ENCODE measurements at regions not wholly inside any gene's neighbourhood (a gene's known extent, or its start where the extent isn't known, plus 50 kb on each side); places are given as distances from the start of the nearest gene placed in this dataset.

DNA sequence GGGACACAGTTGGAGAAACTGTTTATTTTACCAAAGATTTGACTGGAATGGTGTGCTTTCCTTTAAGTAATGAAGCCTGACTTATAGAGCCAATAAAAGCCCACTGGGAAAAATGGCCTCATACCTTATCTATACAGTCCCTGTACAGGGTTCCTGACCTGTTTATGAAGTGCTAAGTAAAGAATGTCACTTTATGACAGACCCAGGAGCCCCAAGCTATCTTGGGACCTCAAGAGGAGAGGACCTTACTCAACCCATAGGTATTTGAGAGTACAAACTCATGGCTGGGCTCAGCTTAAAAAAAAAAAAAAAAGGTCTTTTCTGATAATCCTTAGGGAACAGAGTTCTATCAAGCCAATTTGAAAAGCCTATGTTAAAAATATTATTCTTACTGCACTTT, 1389.3 kb downstream of the RAPGEF2 start (continued):
- TF ChIP-seq, protein P1, sequence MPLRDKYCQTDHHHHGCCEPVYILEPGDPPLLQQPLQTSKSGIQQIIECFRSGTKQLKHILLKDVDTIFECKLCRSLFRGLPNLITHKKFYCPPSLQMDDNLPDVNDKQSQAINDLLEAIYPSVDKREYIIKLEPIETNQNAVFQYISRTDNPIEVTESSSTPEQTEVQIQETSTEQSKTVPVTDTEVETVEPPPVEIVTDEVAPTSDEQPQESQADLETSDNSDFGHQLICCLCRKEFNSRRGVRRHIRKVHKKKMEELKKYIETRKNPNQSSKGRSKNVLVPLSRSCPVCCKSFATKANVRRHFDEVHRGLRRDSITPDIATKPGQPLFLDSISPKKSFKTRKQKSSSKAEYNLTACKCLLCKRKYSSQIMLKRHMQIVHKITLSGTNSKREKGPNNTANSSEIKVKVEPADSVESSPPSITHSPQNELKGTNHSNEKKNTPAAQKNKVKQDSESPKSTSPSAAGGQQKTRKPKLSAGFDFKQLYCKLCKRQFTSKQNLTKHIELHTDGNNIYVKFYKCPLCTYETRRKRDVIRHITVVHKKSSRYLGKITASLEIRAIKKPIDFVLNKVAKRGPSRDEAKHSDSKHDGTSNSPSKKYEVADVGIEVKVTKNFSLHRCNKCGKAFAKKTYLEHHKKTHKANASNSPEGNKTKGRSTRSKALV (CRISPR knock-in tag; IDR thresholded peaks at IDR 0.05) = no peak
- TF ChIP-seq, protein P2, sequence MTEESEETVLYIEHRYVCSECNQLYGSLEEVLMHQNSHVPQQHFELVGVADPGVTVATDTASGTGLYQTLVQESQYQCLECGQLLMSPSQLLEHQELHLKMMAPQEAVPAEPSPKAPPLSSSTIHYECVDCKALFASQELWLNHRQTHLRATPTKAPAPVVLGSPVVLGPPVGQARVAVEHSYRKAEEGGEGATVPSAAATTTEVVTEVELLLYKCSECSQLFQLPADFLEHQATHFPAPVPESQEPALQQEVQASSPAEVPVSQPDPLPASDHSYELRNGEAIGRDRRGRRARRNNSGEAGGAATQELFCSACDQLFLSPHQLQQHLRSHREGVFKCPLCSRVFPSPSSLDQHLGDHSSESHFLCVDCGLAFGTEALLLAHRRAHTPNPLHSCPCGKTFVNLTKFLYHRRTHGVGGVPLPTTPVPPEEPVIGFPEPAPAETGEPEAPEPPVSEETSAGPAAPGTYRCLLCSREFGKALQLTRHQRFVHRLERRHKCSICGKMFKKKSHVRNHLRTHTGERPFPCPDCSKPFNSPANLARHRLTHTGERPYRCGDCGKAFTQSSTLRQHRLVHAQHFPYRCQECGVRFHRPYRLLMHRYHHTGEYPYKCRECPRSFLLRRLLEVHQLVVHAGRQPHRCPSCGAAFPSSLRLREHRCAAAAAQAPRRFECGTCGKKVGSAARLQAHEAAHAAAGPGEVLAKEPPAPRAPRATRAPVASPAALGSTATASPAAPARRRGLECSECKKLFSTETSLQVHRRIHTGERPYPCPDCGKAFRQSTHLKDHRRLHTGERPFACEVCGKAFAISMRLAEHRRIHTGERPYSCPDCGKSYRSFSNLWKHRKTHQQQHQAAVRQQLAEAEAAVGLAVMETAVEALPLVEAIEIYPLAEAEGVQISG (CRISPR knock-in tag; IDR thresholded peaks at IDR 0.05) = no peak
- no peak for TF ChIP-seq ZNF557 (CRISPR knock-in tag; IDR thresholded peaks at IDR 0.05)

DNA sequence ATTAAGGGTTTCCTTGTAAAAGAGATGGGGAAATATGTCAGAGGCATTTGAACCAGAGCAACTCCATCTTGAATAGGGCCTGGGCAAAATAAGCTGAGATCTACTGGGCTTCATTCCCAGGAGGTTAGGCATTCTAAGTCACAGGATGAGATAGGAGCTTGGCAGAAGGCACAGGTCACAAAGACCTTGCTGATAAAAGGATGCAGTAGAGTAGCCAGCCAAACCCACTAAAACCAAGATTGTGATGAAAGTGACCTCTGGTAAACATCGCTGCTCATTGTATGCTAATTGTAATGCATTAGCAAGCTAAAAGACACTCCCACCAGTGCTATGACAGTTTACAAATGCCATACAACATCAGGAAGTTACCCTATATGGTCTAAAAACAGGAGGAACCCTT, 1390.3 kb downstream of the RAPGEF2 start:
- Histone ChIP-seq H3K4me2 (ENCODE audit: low read depth, low read length) (no peak overlapping the region), H3K9ac (ENCODE audit: insufficient read depth, low read depth, low read length) (no peak overlapping the region), H3K9me3 (ENCODE audit: low read length) (peaks cover 7% of the 10 kb centered on the region; the same call in 1 of the 2 replicates), H2AFZ (ENCODE audit: low read length) (no peak overlapping the region), H3K4me3 (replicated peaks in 1 of 3; ENCODE audit: insufficient read depth in 1 of 3, low read depth in 2 of 3, low read length in 3 of 3) (no peak overlapping the region), H3K27ac (ENCODE audit: extremely low read length, insufficient read depth, low read length) (no peak overlapping the region), H3K79me2 (ENCODE audit: insufficient read depth, low read length) (no peaks in the 10 kb centered on the region), H4K20me1 (ENCODE audit: insufficient read depth, low read length) (no peaks in the 10 kb centered on the region), H3K36me3 (replicated peaks in 1 of 2; ENCODE audit: control insufficient read depth in 1 of 2, insufficient read depth in 2 of 2, low read length in 2 of 2) (no peaks in the 10 kb centered on the region), H3K27me3 (ENCODE audit: control insufficient read depth in 1 of 2, insufficient read depth in 2 of 2, low read length in 2 of 2) (no peaks in the 10 kb centered on the region; a peak in 1 of 5 replicates), H3K4me1 (ENCODE audit: insufficient read depth, low read length) (no peaks in the 10 kb centered on the region)
- DNase-seq (ENCODE audit: low spot score) (no peak), FAIRE-seq (no peak), ATAC-seq (no peak)
- in situ Hi-C loops (cut with HindIII; ENCODE audit: extremely low pct_ligation_motif_present, low pct_unique_long_range_greater_than_20kb) (no loop called here), intact Hi-C loops (cut with micrococcal nuclease; ENCODE audit: unreplicated experiment) (no loop called here)
- WGBS (ENCODE audit: low lambda C conversion rate) = 0% methylated on average over 1 of the region's 1 CpG
- CTCF ChIA-PET (ENCODE audit: low intra/inter-chr PET ratio, low total read pairs) = no interaction called here
- BruUV-seq (replicated peaks) = no TSS peak
- POLR2A ChIA-PET = no interaction called here
- TF ChIP-seq JARID2 (CRISPR knock-in tag; IDR thresholded peaks at IDR 0.05; ENCODE audit: insufficient replicate concordance) (no peak), ZNF550 (CRISPR knock-in tag; IDR thresholded peaks at IDR 0.05; ENCODE audit: borderline replicate concordance) (no peak), ZNF296 (CRISPR knock-in tag; conservative IDR thresholded peaks at IDR 0.05) (no peak), ISL2 (CRISPR knock-in tag; IDR thresholded peaks at IDR 0.05) (no peak), REPIN1 (CRISPR knock-in tag; IDR thresholded peaks at IDR 0.05; ENCODE audit: borderline replicate concordance, low read depth) (no peak), ELF3 (CRISPR knock-in tag; IDR thresholded peaks at IDR 0.05) (no peak), SAP130 (CRISPR knock-in tag; IDR thresholded peaks at IDR 0.05; ENCODE audit: low read depth) (no peak), RCOR2 (CRISPR knock-in tag; IDR thresholded peaks at IDR 0.05) (no peak), ZNF556 (CRISPR knock-in tag; IDR thresholded peaks at IDR 0.05; ENCODE audit: borderline replicate concordance) (no peak), PAX8 (CRISPR knock-in tag; IDR thresholded peaks at IDR 0.05; ENCODE audit: borderline replicate concordance) (no peak)
- TF ChIP-seq, protein P3, sequence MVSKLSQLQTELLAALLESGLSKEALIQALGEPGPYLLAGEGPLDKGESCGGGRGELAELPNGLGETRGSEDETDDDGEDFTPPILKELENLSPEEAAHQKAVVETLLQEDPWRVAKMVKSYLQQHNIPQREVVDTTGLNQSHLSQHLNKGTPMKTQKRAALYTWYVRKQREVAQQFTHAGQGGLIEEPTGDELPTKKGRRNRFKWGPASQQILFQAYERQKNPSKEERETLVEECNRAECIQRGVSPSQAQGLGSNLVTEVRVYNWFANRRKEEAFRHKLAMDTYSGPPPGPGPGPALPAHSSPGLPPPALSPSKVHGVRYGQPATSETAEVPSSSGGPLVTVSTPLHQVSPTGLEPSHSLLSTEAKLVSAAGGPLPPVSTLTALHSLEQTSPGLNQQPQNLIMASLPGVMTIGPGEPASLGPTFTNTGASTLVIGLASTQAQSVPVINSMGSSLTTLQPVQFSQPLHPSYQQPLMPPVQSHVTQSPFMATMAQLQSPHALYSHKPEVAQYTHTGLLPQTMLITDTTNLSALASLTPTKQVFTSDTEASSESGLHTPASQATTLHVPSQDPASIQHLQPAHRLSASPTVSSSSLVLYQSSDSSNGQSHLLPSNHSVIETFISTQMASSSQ (IDR thresholded peaks at IDR 0.05; ENCODE audit: low read depth) = no peak
- TF ChIP-seq, protein P3 (CRISPR knock-in tag; IDR thresholded peaks at IDR 0.05; ENCODE audit: borderline replicate concordance) = no peak
- TF ChIP-seq, protein P4, sequence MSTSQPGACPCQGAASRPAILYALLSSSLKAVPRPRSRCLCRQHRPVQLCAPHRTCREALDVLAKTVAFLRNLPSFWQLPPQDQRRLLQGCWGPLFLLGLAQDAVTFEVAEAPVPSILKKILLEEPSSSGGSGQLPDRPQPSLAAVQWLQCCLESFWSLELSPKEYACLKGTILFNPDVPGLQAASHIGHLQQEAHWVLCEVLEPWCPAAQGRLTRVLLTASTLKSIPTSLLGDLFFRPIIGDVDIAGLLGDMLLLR (CRISPR knock-in tag; IDR thresholded peaks at IDR 0.05) = no peak
